ENCODE measurements at regions not wholly inside any gene's neighbourhood (a gene's known extent, or its start where the extent isn't known, plus 50 kb on each side); places are given as distances from the start of the nearest gene placed in this dataset.
A peak's percentile ranks its signal among the peaks of the same experiment; 100 is the strongest.

- DNase-seq (ENCODE audit: low spot score), result no peak
These were observed 52.5 kb upstream of the C11orf58 start for GRCh38 chr11:16685914-16686313.

GRCh38 chr11:16678466-16679116 lies 59.9 kb upstream of the C11orf58 start:
- no peak for DNase-seq (ENCODE audit: low spot score)

DNA sequence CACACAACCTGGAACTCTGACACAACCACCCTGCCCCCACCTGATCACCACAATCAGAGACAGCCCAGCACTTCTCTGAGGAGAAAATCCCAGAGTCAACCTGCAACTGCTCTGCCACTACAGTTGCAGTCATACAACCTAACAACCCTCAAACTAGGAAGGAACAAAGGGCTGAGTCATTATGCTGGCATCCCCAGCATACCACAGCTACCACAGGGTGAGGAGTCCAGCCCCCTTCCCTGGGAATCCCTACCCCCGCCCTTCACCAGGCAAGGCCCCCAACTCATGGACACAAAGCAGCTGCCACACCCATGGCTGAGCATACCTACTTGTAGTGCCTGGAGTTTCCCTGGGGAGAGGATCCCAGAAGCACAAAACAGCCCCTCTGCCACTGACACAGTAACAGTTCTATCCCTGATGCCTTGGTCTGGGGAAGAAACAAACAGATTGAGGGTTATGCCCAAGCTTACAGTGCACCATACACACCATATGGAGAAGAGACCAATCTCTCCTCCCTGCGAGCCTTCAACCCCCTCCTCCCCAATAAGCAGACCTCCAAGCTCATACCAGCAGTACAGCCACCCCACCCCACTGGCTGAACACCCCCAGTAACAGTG lies 68.5 kb upstream of the C11orf58 start:
- no peak for DNase-seq (ENCODE audit: low spot score)

DNA sequence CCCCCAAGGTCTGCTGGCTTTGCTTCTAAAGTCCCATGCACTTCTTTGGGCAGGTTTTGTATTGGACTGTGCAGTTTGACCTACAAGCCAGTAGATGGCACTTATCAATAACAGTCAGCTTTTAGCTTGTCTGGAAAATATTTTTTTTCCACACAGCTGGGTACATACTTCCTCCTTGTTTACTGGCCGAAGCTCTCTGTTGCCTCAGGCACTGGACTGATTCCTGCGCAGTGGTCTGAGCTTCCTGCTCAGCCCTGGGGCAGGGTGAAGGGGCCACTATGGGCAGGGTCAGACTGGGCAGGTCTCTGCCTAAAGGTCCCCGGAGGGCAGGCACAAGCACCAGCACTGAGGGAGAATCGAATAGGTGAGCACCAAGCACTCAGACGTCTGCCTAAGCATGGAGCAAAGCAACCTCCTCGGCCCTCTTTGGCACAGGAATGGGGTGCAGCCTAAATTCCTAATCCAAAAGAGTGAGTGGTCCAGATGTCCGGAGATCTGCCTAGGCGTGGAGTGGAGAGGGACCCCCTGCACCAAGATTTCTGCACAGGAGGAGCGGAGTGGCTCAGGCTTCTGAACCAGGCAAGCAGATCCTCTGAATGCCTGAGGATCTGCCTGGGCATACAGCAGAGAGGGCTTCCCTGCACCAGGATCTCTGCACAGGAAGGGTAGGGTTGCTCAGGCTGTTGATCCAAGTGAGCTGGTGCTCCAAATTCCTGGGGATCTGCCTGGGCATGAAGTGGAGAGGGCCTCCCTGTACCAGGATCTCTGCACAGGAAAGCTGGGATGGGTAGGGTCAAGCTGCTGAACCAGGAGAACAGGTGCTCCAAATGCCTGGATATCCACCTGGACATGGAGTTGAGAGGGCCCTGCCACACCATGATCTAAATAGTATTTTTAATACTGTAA lies 105.9 kb upstream of the C11orf58 start:
- DNase-seq (ENCODE audit: low spot score), result no peak

DNA sequence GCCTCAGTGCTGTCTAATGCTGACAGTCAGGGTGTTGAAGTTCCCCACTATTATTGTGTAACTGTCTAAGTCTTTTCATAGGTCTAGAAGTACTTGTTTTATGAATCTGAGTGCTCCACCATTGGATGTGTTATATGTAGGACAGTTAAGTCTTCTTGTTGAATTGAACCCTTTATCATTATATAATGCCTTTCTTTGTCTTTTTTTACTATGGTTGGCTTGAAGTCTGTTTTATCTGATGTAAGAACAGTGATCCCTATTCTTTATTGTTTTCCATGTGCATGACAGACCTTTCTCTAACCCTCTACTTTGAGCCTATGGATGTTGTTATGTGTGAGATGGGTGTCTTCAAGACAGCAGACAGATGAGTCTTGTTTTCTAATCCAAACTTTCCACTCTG lies 107.8 kb upstream of the C11orf58 start:
- no peak for DNase-seq (ENCODE audit: low spot score)

DNA sequence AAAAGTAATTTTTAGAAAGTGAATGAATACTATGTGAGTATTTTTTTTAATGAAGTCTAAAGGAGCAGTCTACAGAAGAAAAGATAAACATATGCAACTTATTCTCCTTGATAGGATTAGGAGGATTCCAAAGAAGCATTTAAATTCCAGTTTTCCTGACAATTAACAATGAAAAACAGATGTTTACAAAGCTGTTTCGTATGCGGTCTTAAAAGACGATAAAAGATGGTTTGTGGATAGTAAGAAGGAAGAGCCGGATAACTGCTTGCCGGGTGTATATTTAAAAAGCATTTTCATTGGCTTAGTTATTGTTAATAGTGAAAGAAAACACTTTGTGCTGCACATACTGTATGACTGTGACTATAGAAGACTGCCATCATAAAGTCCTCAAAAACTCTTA lies 120.0 kb upstream of the C11orf58 start:
- no peak for DNase-seq (ENCODE audit: low spot score)

DNA sequence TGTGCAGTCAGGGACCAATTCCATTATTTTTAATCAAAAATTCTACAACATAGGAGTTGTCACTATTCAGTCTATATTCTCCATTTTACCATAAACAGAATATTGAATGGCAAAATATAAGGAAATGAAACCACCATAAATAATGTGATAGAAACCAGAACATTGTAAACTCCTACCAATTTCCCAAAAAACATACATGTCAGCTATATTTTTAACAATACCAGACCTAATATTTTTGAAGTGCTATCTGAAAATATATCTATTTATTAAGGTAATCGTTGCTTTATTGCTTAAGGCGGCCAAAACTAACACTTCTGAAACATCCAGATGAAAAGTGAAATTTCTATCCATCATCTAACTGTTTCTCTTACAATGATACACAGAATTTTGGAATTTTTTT lies 123.0 kb upstream of the C11orf58 start:
- no peak for DNase-seq (ENCODE audit: low spot score)

DNA sequence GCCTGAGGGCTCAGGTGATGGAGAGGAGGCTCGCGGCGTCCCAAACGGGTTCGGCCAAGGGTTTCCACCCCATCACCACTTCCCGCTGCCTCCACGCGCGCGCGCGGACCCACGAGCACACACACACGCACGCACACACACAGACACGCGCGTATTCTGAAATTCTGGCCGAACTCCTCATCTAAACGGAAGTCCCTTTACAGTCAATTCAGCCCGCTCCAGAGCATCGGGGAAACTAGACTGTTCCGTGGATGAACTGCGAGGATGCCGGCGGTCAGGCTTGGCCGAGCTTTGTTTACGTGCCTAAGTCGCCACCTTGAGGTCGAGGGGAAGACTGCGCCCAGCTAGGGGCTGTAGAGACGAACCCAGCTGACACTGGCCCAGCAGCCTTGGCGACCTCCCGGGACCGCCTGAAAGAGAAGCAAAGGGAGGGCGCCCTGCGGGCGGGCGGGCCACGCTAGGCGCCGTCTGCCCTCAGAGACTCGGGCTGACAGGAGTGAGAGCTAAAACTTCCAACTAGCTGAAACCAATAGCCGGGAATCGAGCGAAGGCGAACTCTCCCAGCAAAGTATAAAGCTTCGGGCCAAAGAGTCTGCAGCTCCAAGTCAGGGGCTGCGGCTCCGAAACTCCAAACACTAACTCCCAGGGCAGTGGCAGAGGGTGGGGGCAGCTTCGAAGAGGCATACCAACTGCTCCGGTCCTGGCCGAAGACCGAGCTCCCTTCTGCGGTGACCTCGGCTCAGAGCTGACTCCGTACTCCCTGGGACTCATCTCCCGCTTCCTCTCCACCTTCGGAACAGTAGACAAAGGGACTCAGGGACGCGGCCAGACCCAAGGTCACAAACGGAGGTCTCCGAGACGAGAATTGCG lies 124.7 kb upstream of the C11orf58 start:
- peak; percentile 85 for DNase-seq (ENCODE audit: low spot score)

DNA sequence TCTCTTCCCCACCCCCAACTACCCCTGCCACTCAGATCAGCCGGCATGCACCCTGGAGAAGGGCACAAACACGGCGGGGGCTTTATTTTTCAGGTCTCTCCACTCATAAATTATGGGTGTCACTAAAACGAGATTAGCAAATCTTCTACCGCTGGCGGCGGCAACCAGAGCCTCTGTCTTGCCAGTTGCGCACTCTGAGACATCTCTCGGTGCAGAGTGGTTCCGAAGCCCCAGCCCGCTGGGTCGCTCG lies 125.3 kb upstream of the C11orf58 start:
- no peak for DNase-seq (ENCODE audit: low spot score)

GRCh38 chr11:16612566-16613261 lies 125.7 kb upstream of the C11orf58 start:
- no peak for DNase-seq (ENCODE audit: low spot score)

GRCh38 chr11:16611926-16612565 lies 126.4 kb upstream of the C11orf58 start:
- DNase-seq (ENCODE audit: low spot score), result no peak

- DNase-seq (ENCODE audit: low spot score), result no peak
These were observed 127.0 kb upstream of the C11orf58 start for GRCh38 chr11:16611401-16611921.

- no peak for DNase-seq (ENCODE audit: low spot score)
These were observed 127.6 kb upstream of the C11orf58 start for GRCh38 chr11:16610738-16611388.

- no peak for DNase-seq (ENCODE audit: low spot score)
These were observed 128.2 kb upstream of the C11orf58 start for GRCh38 chr11:16610213-16610737.

- DNase-seq (ENCODE audit: low spot score), result no peak
These were observed 128.7 kb upstream of the C11orf58 start for GRCh38 chr11:16609769-16610168.

- peak; percentile 53 for DNase-seq (ENCODE audit: low spot score)
These were observed 130.5 kb upstream of the C11orf58 start for GRCh38 chr11:16607675-16608644.

GRCh38 chr11:16606784-16607674 lies 131.4 kb upstream of the C11orf58 start:
- peak; percentile 36 for DNase-seq (ENCODE audit: low spot score)
